HG03135 (cell line): ENCODE measurements at regions not wholly inside any gene's neighbourhood (a gene's known extent, or its start where the extent isn't known, plus 50 kb on each side); places are given as distances from the start of the nearest gene placed in this dataset.

Source experiments
- ATAC-seq: cut with Tn5 transposase; IDR thresholded peaks from one replicate; pipeline ENCODE4 v1.9.1; 2021; ENCODE audit warnings: mild to moderate bottlenecking, moderate library complexity; ENCODE audit not compliant: unreplicated experiment

DNA sequence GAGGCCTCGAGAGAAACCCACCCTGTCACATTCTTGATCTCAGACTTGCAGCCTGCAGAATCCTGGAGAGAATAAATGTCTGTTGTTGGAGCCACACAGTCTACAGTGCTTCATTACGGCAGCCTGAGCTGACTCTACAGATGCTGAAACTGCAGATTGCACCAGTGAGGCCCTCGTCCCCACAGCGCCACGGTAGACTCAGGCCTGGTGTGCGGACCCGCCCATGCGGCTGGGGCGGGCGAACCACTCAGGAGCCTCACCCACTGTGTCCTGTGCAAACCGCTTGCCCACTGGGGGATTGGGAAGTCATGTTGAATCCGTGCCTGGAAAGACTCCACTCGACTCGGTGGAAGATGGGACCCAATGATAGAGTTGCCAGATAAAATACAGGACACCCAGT is 125.2 kb upstream of the COPS8 start:
- no peak for ATAC-seq

DNA sequence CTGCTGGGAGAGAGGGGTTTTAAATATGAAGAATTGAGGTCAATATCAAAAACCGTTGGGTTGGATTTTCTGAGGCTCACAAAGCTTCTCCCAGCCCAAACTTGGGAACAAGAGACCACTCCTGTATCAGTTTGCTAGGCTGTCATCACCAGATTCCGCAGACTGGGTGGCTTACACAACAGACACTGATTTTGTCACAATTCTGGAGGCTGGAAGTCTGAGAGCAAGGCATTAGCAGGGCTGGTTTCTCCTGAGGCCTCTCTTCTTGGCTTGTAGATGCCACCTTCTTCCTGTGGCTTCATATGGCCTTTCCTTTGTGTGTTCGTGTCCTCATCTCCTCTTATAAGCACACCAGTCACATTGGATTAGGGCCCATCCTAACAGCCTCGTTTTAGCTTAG is 122.9 kb upstream of the COPS8 start:
- ATAC-seq: no peak

DNA sequence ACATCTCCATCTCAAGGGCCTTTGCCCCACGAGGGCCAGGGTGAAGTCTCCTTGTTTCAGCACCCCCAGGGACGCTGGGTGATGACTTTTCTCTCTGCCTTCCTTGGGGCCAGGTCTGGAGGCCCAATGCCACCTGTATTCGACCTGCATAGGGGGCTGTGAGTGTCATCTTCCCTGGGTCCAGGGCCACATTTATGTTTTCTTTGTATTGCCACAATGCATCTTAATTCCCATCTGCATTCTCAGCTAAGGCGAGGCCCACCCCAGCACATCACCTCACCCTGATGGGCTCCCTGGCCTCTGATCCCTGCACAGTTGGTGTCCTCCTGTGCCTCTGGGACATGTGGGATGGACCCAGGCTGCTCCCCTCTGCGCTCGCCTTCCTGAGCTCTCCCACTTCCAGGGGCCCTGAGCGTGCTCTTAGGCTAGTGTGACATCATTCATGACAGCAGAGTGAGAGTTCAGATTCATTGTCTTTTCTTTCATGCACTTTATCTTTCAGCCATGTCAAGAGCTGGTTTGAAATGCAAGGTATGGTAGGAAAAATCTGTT is 122.0 kb upstream of the COPS8 start:
- no peak for ATAC-seq

DNA sequence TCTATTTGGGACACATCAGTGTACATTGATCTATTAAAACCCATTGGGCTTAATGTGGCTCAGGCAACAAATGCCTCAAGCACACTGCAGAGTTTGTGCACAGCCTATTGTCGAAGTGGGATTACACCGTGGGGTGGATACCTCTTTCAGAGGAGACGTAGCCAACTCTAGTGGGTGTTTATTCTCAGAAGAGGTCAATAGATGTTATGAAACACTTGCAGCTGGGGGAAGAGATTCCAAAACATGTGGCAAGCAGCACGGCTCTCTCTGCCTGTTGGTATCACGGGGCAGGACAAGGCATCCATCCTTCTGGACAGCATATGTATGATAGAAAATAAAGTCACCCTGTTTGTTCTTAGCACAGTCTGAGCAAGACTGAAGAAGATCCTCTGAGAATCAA is 121.4 kb upstream of the COPS8 start:
- no peak for ATAC-seq

DNA sequence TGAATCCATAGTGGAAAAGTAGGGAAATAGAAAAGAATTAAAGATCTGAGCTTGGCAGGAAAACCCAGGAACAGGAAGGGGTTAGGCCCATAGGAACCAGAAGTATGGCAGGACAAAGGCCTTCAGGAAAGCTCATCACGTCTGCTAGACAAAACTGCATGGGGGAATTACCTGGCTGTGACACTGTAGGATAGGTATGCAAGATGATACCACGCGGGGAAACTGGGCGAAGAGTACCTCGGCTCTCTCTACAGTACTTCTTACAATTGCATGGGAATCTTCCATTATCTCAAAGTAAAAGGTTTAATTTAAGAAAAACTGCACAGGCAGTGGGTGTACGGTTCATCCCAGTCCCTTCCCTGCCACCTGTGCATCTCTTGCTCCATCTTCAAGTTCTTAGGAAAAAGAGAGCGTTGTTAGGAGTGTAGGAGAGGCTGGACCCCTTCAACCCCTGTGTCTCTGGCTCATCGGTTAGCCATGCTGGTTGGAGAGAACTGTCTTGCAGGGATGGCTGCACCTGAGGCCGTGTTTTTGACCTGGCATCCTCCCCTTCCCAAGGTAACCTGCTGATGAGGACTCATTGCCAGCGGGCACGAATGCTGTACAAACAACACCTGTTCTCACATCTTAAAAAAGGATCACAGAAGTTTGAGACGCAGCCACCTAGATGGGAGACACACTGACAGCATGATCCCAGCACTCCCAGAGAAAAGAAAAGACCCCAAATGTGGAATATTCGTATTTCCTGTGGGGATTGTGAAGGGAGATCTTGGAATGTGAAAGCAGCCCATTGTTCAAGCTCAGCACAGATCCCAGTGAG is 120.5 kb upstream of the COPS8 start:
- ATAC-seq: no peak

DNA sequence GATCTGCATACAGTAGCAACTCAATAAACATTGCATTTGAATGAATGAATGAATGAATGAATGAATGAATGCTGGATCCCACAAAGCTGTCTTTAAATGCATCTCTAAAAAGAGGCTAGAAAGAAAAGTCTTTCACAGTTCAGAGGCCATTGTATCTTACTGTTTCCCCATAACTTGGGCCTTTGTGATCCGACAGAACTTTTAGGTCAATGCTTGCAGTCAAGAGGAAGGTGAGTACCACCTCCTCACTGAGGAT is 119.9 kb upstream of the COPS8 start:
- no peak for ATAC-seq

DNA sequence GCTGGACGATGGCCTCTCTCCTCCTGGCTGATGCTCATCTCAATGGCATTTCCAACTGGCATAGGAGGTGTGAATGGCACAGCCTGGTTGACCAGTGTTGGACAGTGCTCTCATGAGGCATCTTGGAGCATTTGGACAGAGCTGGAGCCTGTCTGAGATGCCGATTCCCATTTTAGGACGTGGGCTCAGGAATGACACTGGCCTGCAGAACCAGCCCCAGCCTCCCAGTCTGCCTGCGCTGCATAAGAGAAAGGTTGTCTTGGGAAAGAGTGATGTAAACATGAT is 118.2 kb upstream of the COPS8 start:
- ATAC-seq: no peak

DNA sequence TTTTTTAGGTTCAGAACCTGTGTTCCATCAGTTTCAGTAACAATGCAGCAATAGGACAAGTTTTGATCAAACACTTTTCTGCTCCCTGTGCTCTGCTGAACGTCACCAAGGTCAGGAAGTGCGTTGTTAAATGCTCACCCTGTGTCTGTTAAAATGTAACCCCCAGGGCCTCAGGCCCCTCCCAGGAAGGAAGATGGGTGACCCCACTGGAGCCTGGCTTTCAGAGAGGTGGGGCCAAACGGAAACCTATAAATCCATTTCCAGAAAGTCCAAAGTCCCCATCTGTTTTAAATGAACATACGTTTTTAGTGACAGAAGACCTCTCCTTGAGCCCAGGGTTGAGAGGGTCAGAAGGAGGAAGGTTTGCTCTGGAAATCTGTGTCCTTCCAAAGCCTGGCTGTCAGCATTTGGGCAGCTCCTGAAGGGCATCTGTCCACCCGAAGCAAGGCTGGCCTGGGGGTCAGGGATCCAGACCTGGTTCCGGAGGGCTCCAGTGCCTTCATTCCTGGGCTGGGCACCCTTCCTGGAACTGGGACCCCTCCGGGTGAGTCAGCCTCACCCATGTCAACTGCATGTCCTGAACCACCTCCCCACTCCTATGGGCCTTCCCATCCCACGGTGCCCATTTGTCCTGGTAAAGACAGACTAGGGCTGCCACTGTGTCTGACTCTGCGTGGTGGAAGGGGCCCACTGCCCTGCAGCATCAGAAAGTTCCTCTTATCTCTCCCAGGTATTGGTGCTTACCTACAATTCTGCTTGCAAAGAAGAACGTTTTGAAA is 117.4 kb upstream of the COPS8 start:
- ATAC-seq: no peak

DNA sequence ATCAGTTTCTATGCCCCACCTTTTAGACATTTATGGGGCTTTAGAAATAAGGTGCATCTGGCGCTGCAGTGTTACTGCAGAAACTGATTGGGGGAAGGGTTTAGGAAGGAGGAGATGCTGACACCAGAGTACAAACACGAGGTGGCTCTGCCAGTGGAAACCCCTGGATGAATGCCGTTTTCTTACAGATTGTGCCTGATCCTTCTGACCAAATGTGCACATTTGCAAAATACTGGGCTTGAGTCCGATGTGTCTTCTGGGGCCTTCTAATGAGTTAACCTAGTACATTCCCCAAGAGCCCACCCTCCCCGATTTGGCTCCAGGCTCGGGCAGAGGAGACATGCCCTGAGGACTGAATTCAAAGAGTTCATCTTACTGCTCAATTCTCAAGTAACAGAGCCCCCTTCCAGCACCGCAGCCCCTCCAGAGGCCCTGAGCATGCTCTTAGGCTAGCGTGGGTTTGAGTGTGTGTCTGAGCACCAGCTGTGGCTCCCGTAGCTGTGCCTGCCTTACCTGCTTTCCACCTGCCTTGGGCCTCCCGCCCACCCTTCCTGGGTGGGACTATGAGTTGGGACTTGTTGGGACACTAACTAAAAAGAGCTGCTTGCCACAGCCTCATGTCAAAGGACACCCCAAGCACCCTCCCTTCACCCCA is 116.7 kb upstream of the COPS8 start:
- ATAC-seq: no peak

DNA sequence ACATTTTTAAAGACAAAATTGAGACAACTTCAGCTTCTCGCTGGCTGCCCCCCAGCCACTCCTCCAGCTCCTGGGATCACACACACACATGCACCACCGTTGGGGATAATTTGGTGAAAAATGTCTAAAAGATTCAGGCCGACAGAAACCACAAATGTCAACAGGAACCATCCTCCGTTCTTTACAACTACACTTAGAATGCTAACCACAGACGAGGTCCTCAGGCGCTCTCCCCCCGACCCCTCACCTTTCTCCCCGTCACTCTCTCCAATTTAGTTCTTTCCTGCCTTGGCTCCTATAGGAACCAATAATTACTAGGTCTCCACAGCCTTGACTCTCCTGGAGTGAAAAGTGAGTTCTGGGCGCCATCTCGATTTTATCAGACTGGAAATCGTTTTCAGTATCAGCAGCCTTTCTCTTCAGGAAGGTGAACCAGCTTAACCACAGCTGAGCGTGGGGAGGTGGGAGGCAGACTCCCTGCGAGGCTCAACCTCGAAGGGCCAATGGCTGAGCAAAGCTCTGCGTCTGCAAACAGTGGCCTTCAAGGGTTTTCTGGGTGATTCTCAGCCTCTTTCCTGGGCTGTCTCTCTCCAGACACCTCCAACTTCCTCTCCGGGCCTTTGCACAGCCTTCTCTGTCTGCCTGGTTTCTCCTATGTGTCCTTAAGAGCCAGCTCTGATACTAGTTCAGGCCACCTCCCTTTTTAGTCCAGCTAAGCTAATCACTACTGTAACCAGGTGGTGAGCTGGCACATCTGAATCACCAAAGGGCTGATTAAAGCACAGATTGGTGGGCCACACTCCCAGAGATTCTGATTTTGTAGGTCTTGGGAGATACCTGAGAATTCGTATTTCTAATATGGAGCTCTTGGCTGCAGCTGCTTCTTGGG is 115.7 kb upstream of the COPS8 start:
- ATAC-seq: no peak

DNA sequence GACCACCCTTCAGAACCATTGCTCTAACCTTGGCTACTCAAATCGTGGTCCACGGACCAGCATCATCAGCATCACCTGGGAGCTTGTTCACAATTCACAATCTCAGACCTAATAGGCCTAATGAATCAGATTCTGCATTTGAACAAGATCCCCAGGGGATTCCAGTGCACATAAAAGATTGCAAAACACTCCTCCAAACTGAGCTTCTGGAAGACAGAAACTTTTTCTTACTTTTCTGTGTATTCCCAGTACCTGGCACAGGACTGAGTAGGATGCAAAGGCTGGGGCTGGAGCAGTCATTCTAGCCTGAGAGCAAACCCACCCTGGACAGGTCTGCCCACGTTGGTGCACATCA is 115.1 kb upstream of the COPS8 start:
- no peak for ATAC-seq

DNA sequence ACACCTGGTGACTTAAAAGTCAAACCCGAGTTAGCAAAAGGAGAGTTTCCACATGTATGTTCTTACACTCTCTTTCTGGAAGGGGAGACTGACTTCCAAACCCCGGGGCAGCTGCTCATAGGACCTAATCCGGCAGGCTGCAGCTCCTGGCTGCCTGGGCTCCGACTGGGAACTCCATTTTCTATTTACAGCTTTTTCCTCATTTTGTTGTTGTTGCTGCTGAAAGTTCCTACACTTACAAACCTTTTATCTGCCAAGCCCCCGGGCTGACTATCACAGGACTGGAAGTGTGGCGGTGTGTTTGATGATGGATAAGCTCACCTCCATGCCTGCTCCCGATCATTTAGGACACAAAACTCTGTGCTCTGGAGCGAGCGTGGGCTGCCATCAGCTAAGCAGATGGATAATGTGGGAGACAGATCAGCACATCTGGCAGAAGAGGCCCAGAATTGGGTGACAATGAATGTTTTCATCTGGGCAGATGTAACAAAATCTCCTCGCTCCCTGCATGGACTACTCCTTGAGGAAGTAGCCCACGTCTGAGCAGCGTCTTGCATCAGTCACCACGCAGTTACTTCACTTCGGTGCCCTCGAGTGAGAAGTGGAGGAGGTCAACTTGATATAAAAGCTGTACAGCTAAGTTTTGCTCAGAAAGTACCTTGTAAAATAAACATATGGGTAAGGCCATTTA is 114.4 kb upstream of the COPS8 start:
- no peak for ATAC-seq

DNA sequence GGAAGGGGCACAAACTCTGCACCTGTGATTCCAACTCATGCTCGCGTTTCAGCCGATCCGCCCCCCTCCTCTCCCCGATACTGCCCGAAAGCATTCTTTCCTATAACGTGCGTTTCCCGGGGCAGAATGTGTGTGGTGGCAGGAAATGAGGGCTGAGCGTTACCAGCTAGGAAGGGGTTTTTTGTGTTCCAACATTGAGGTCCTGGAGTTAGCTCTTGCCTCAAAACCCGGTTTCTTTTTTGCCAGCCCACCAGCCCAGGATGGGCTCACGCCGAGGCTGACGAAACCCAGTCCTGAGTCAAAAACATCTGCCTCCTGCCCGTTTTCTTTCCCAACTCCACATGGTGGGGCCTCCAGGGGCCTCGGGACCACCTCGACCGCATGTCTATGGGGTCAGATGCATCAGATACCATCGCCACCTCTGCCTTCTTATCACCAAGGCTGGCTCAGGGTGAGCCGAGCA is 113.7 kb upstream of the COPS8 start:
- ATAC-seq: no peak

DNA sequence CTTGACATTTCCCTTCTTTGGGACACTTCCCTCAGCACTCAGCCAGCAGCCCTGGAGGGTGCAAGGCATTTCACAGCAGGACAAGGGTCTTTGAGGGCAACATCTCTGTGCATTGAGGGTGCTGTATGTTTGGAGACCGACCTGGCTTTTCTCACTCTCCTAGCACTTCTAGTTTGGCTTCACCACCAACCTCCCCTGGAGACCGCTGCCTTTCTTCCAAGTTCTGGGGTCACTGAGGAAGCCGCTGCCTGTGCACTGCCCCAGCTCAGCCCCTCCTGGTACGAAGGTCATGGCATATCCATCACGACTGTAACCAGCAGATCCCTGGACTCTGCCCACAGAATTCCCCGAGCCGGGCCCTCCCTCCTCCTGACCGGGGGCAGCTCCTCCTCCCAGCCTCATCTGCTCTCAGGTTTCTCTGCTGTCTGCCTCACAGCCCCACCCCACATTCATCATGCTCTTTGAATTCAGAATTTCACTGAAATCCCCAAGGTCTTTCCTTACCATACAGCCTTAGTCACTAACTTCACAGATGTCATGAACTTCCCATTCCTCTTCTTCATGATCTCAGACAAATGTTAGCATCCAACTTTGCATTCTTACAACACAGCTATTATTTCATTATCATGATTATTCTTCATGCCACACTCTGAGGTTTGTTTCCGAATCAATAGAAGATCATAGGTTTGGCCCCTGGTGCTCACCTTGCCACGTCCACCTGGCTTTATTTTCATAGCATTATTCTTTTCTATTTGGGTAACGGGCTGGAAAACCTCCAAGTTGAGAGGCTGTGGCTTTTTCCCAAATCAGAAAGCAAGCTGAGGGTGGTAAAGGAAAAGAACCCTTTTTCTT is 113.0 kb upstream of the COPS8 start:
- ATAC-seq: no peak

DNA sequence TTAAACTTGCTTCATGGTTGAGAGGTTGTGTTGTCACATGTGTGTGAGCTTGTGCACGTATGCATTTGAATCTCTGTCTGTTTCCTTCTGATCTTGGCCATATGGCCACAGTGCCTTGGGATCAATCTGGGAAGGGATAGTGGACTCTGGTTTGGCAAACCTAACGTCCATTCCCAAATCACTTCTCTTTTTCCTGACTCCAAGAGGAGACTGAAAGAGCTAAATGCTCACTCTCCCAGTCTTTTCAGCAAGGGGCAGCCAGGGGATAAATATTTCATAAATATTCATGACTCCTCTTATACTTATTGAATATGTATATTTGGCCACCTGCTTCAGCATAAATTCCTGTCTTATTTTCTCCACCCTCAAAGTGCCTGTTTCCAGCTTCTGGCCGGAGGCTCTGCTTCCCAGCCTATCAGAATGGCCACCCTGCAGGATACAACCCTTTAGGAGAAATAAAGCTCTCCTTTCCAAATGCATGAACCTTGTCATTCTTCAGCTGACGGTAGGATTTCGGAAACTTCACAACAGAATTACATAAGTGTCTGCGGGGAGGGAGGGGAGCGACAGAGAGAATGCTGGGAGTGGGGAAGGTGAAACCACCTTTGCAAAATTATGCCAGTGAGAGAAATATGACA is 112.2 kb upstream of the COPS8 start:
- ATAC-seq: no peak

DNA sequence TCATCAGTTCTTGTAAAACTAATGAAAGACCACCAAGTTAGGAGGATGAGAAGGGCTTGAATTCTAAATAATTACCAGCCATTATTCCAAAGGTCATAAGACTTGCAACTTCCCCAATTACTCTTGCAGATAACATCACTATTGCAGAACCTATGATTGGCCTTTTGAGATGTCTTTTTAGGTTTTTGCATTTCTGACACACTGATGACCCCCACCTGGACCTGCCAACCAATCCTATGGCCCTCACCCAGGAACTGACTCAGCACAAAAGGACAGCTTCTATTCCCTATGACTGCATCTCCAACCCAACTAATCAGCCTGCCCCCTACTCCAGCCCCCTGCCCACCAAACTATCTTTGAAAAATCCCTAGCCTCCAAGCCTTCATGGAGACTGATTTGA is 111.5 kb upstream of the COPS8 start:
- no peak for ATAC-seq

DNA sequence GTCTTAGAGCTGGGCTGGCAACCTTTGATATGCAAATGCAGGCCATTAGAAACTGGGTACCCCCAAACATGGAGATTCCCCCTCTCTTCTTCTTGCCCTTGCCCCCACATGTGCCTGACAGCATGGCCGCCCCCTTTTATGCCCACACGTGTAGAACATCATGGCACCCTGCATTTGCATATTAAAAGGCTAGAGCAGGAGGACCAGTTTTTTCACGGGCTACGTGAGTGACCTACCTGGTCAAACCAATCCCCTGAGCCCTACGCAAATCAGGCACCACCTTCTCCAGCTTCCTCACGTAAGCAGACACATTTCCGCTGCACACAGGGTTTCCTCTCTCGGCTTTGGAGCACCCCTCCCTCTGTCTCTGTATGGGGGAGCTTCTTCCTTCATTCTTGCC is 110.9 kb upstream of the COPS8 start:
- no peak for ATAC-seq

DNA sequence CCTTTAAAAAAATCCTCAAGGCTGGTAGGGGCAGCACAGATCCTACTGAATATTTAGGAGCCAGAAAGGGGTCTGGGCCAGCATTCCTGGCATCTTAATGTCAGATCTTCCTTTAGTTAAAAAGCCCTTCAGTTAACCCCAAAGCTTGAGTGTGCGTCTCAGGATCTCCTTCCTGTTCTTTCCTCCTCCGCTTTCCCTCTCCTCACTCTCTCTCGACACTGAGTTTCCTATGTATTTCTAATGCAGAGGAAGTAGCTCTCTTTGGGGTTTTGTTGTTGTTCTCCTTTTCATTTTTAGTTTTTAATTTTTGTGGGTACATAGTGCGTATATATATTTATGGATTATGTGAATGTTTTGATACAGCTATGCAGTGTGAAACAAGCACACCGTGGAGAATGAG is 109.9 kb upstream of the COPS8 start:
- no peak for ATAC-seq
